Tibial nerve (tissue), 4 donors: ENCODE measurements at regions not wholly inside any gene's neighbourhood (a gene's known extent, or its start where the extent isn't known, plus 50 kb on each side); places are given as distances from the start of the nearest gene placed in this dataset.

Experiments used
- EP300 ChIP-seq, 2 donors: sonication (generic); formaldehyde crosslinking; IDR thresholded peaks; one replicate each; pipeline ENCODE4 v1.6.1; 2017; ENCODE audit warnings: antibody characterized with exemption in 2 of 2, mild to moderate bottlenecking in 1 of 2
- TF ChIP-seq, protein P1 (sequence below), 5 experiments: fragments of 200-600 bp in 3 of 5; fragments of 450-650 bp in 2 of 5; sonication (generic) in 3 of 5; IDR thresholded peaks; one replicate each; pipeline ENCODE4 v1.5.1; 2016 to 2019; ENCODE audit warnings: antibody characterized with exemption in 5 of 5, mild to moderate bottlenecking in 3 of 5, moderate library complexity in 2 of 5

DNA sequence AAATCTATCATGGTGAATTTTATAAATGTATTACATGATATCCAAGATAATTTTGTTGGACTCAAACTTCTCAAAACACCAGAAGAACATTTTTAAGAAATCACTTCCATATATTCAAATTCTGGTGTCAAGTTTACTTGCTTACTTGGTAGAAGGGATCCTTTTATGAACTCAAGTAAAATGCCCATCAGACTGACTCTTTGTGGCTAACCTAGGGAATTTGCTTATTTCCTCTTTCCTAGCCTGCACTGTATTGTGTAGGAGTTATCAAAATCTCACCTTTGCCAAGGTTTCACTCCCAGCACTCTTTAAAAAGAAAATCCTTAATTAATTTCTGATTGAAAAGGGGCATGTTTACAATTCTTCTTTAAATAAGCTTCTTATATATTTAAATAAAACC lies 196.5 kb downstream of the DUSP6 start:
- TF ChIP-seq, protein P1, sequence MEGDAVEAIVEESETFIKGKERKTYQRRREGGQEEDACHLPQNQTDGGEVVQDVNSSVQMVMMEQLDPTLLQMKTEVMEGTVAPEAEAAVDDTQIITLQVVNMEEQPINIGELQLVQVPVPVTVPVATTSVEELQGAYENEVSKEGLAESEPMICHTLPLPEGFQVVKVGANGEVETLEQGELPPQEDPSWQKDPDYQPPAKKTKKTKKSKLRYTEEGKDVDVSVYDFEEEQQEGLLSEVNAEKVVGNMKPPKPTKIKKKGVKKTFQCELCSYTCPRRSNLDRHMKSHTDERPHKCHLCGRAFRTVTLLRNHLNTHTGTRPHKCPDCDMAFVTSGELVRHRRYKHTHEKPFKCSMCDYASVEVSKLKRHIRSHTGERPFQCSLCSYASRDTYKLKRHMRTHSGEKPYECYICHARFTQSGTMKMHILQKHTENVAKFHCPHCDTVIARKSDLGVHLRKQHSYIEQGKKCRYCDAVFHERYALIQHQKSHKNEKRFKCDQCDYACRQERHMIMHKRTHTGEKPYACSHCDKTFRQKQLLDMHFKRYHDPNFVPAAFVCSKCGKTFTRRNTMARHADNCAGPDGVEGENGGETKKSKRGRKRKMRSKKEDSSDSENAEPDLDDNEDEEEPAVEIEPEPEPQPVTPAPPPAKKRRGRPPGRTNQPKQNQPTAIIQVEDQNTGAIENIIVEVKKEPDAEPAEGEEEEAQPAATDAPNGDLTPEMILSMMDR (IDR thresholded peaks at IDR 0.05), result no peak
- no peak for TF ChIP-seq EP300 (IDR thresholded peaks at IDR 0.05)
